Adipocyte (in vitro differentiated cells): ENCODE measurements at regions not wholly inside any gene's neighbourhood (a gene's known extent, or its start where the extent isn't known, plus 50 kb on each side); places are given as distances from the start of the nearest gene placed in this dataset.
"Not testable (repeated sequence)": the region's sequence is repeated elsewhere in the genome, so short reads cannot be mapped to it uniquely, and the experiment has no call there.

Source experiments
- DNase-seq: peaks from one replicate; pipeline ENCODE4 v3.0.0-alpha.2; 2015; ENCODE audit warnings: low read depth
- H3K27me3 ChIP-seq: replicated peaks from 2 replicates; pipeline ENCODE4 v1.7.0; 2013; ENCODE audit warnings: mild to moderate bottlenecking, low read length, moderate library complexity; ENCODE audit not compliant: control insufficient read depth, insufficient read depth
- H3K36me3 ChIP-seq: 2 replicates; pipeline ENCODE4 v1.7.0; 2013; ENCODE audit warnings: low read length, mild to moderate bottlenecking, moderate library complexity; ENCODE audit not compliant: control insufficient read depth, insufficient read depth, severe bottlenecking
- H3K4me1 ChIP-seq: 2 replicates; pipeline ENCODE4 v1.7.0; 2013; ENCODE audit warnings: mild to moderate bottlenecking, low read length, moderate library complexity; ENCODE audit not compliant: control insufficient read depth, insufficient read depth
- H3K4me3 ChIP-seq: 2 replicates; pipeline ENCODE4 v1.7.0; 2013; ENCODE audit warnings: mild to moderate bottlenecking, low read length, moderate library complexity
- H3K9ac ChIP-seq: 2 replicates; pipeline ENCODE4 v1.7.0; 2013; ENCODE audit warnings: mild to moderate bottlenecking, low read length, moderate library complexity
- H3K9me3 ChIP-seq: 2 replicates; pipeline ENCODE4 v1.7.0; 2013; ENCODE audit warnings: mild to moderate bottlenecking, low read length, moderate library complexity; ENCODE audit not compliant: control insufficient read depth

GRCh38 chr7:118861581-118861980 is 637.1 kb downstream of the ANKRD7 start:
- Histone ChIP-seq H3K4me3 (no peak overlapping the region), H3K36me3 (no peaks in the 10 kb centered on the region), H3K9ac (no peak overlapping the region), H3K4me1 (no peaks in the 10 kb centered on the region), H3K9me3 (no peaks in the 10 kb centered on the region), H3K27me3 (no peaks in the 10 kb centered on the region)
- no peak for DNase-seq

GRCh38 chr7:118862740-118863139 is 638.2 kb downstream of the ANKRD7 start:
- Histone ChIP-seq H3K9me3 (no peaks in the 10 kb centered on the region), H3K4me1 (no peaks in the 10 kb centered on the region), H3K27me3 (no peaks in the 10 kb centered on the region), H3K4me3 (no peak overlapping the region), H3K36me3 (no peaks in the 10 kb centered on the region), H3K9ac (no peak overlapping the region)
- DNase-seq, result no peak

GRCh38 chr7:118863966-118864365 is 639.5 kb downstream of the ANKRD7 start:
- Histone ChIP-seq H3K27me3 (no peaks in the 10 kb centered on the region), H3K9ac (no peak overlapping the region), H3K4me3 (no peak overlapping the region)

DNA sequence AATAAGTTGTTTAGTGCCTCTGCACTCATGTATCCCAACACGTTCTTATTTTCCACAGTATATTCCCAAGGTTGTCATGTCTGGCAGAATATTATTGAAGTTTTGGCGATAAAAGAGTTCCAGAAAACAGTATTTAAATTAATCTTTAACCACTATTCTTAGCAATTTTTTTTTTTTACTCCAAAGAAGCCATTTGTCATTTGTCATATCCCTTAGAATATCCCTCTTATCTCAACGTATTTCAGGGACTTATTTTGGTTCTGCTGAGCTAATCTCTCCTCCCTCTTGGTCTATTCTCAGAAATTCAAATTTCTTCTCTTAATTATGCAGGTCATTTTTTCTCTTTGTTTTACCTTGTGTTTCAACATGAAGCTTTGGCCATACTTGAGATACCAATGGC is 643.4 kb downstream of the ANKRD7 start:
- Histone ChIP-seq H3K36me3 (no peaks in the 10 kb centered on the region), H3K9me3 (no peaks in the 10 kb centered on the region), H3K4me3 (no peak overlapping the region), H3K4me1 (no peaks in the 10 kb centered on the region), H3K9ac (no peak overlapping the region), H3K27me3 (no peaks in the 10 kb centered on the region)
- DNase-seq, result no peak

More at GRCh38 chr7:118863966-118864365, 639.5 kb downstream of the ANKRD7 start:
- H3K4me1 ChIP-seq, result no peaks in the 10 kb centered on the region
- H3K9me3 ChIP-seq, result no peaks in the 10 kb centered on the region
- H3K36me3 ChIP-seq, result no peaks in the 10 kb centered on the region
- no peak for DNase-seq

DNA sequence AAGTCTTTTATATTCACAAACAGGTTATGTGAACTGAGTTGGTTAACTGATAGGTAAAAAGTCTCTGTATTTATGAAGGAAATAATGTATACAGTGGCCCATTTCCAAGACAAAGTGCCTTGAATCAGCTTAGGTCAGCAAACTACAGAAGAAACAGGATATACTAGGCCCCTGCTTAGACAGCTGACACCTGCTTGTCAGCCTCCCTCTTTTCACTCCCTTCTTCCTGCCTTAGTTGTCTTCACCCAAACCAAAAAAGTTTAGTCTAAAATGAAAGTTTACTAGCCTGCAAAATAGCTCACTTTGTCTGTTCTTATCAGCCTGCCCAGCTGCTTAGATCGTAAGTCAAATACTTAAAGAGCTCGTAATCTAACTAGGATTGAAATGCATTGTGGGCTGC is 644.6 kb downstream of the ANKRD7 start:
- H3K4me1 ChIP-seq, DNase-seq: not testable (repeated sequence)

GRCh38 chr7:118870187-118870586 is 645.7 kb downstream of the ANKRD7 start:
- no peaks in the 10 kb centered on the region for H3K27me3 ChIP-seq
- no peak overlapping the region for H3K4me3 ChIP-seq
- H3K4me1 ChIP-seq, result no peaks in the 10 kb centered on the region
- H3K9ac ChIP-seq, result no peak overlapping the region
- no peaks in the 10 kb centered on the region for H3K9me3 ChIP-seq
- H3K36me3 ChIP-seq, result no peaks in the 10 kb centered on the region
- no peak for DNase-seq

More for the DNA sequence above, 644.6 kb downstream of the ANKRD7 start:
- not testable (repeated sequence) for H3K4me3 ChIP-seq, H3K9ac ChIP-seq, H3K27me3 ChIP-seq, H3K9me3 ChIP-seq, H3K36me3 ChIP-seq

DNA sequence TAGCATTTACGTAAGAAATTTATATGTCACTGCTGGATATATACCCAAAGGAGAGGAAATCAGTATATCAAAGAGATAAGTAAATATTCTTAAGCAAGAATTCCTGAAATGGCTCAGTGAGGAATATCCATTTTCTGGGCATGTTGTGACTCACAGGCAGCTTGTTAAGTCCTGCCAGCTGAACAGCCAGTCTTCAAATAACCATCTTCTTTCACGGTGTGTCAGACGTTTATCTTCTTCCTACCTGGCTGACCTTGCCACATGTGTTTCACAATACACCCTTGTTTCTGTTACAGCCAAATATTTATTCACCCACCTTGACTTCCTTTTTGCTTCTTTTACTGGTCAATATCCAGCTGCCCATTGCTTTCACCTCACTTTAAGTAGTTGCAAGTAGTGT is 648.1 kb downstream of the ANKRD7 start:
- Histone ChIP-seq H3K4me3 (no peak overlapping the region), H3K9ac (no peak overlapping the region), H3K9me3 (no peaks in the 10 kb centered on the region), H3K27me3 (no peaks in the 10 kb centered on the region), H3K36me3 (no peaks in the 10 kb centered on the region), H3K4me1 (no peaks in the 10 kb centered on the region)
- DNase-seq, result no peak

- Histone ChIP-seq H3K4me1 (no peaks in the 10 kb centered on the region), H3K9ac (no peak overlapping the region), H3K9me3 (no peaks in the 10 kb centered on the region), H3K4me3 (no peak overlapping the region), H3K27me3 (no peaks in the 10 kb centered on the region), H3K36me3 (no peaks in the 10 kb centered on the region)
- no peak for DNase-seq
These were observed 652.7 kb downstream of the ANKRD7 start for GRCh38 chr7:118877187-118877586.

DNA sequence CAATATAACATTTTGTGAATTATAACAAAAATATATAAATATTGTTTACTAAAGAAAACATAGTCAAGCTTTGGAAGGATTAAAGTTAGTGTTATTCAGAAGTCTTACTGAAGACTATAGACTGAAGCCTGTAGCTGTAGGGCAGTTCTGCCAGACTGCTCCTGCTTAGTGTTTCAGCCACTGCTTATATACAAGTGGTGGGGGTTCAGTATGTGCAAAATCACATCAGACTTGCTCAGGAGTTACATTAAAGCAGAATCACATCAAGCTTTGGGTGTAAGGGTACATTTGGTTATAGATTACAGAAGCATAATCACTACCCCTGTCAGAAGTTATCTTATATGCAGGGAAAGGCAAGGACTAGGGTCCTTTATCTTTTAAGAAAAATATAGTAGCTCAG is 653.8 kb downstream of the ANKRD7 start:
- Histone ChIP-seq H3K4me3 (no peak overlapping the region), H3K9ac (no peak overlapping the region), H3K36me3 (no peaks in the 10 kb centered on the region), H3K27me3 (no peaks in the 10 kb centered on the region), H3K9me3 (no peaks in the 10 kb centered on the region), H3K4me1 (no peaks in the 10 kb centered on the region)
- no peak for DNase-seq

DNA sequence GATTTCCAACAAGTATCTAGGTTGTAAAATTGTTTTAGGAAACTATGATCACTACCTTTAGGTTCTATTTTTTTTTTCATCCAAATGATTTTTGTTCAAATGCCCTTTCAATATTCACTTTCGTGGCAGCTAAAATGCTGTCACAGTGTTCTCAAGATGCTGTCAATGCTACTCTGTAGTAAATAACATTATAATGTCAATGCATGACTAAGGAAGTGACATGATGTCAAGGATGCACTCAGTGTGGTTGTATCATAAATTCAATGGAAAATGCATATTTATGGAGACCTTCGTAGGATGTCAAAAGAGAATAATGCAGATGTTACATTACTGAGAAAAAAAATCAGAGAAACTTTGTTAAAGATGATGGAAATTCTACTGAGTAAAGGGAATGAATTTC is 673.8 kb downstream of the ANKRD7 start:
- H3K4me3 ChIP-seq, result no peak overlapping the region
- no peaks in the 10 kb centered on the region for H3K4me1 ChIP-seq
- no peak overlapping the region for H3K9ac ChIP-seq
- DNase-seq, result no peak
- no peaks in the 10 kb centered on the region for H3K27me3 ChIP-seq
- no peaks in the 10 kb centered on the region for H3K9me3 ChIP-seq
- H3K36me3 ChIP-seq, result no peaks in the 10 kb centered on the region

DNA sequence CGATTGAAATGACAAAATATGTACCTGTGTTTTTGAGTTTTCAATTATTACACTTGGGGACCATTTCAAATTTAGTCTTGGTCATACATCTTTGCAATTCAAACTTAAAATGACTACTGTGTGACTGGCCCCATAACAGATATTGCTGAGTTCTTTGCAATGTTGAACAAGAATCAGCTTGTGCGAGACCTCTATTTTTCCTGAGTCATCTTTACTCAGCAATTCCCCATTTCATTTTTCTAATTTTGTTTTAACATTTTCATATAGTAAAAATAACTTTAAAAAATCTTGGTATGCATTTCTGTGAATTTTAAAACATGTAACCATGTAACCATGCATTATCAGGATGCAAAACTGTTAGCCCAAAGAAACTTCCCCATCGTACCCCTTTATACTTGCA is 678.1 kb downstream of the ANKRD7 start:
- Histone ChIP-seq H3K36me3 (no peaks in the 10 kb centered on the region), H3K27me3 (no peaks in the 10 kb centered on the region), H3K9me3 (no peaks in the 10 kb centered on the region), H3K4me1 (no peaks in the 10 kb centered on the region), H3K4me3 (no peak overlapping the region), H3K9ac (no peak overlapping the region)
- DNase-seq, result no peak

GRCh38 chr7:118907911-118908527 is 683.5 kb downstream of the ANKRD7 start:
- Histone ChIP-seq H3K9me3 (no peaks in the 10 kb centered on the region), H3K9ac (no peak overlapping the region), H3K4me3 (no peak overlapping the region), H3K36me3 (no peaks in the 10 kb centered on the region), H3K27me3 (no peaks in the 10 kb centered on the region), H3K4me1 (no peaks in the 10 kb centered on the region)
- DNase-seq, result no peak
